ENCODE measurements at regions not wholly inside any gene's neighbourhood (a gene's known extent, or its start where the extent isn't known, plus 50 kb on each side); places are given as distances from the start of the nearest gene placed in this dataset.

- no peak for DNase-seq
Observed at GRCh38 chr1:67898033-67898726, 64.9 kb upstream of the GNG12 start.

GRCh38 chr1:67897270-67897949, 64.1 kb upstream of the GNG12 start:
- no peak for DNase-seq

GRCh38 chr1:67896826-67897225, 63.6 kb upstream of the GNG12 start:
- DNase-seq: no peak

- DNase-seq: no peak
Observed at GRCh38 chr1:67894981-67895735, 61.9 kb upstream of the GNG12 start.

- DNase-seq: no peak
Observed at GRCh38 chr1:67893126-67893495, 59.8 kb upstream of the GNG12 start.

GRCh38 chr1:67892476-67893125, 59.3 kb upstream of the GNG12 start:
- DNase-seq: no peak

- DNase-seq: no peak
Observed at GRCh38 chr1:67890857-67891256, 57.6 kb upstream of the GNG12 start.

- no peak for DNase-seq
Observed at GRCh38 chr1:67889953-67890567, 56.8 kb upstream of the GNG12 start.

- DNase-seq: no peak
Observed at GRCh38 chr1:67889466-67889865, 56.2 kb upstream of the GNG12 start.

GRCh38 chr1:67888216-67889106, 55.2 kb upstream of the GNG12 start:
- DNase-seq: no peak

GRCh38 chr1:67887146-67887545, 53.9 kb upstream of the GNG12 start:
- DNase-seq: no peak

- DNase-seq: no peak
Observed at GRCh38 chr1:67886076-67886475, 52.8 kb upstream of the GNG12 start.

GRCh38 chr1:67883069-67883468, 49.8 kb upstream of the GNG12 start:
- DNase-seq: no peak

Measured in NCI-H345 (cell line).